ENCODE measurements at regions not wholly inside any gene's neighbourhood (a gene's known extent, or its start where the extent isn't known, plus 50 kb on each side); places are given as distances from the start of the nearest gene placed in this dataset.
A peak's percentile ranks its signal among the peaks of the same experiment; 100 is the strongest.

DNA sequence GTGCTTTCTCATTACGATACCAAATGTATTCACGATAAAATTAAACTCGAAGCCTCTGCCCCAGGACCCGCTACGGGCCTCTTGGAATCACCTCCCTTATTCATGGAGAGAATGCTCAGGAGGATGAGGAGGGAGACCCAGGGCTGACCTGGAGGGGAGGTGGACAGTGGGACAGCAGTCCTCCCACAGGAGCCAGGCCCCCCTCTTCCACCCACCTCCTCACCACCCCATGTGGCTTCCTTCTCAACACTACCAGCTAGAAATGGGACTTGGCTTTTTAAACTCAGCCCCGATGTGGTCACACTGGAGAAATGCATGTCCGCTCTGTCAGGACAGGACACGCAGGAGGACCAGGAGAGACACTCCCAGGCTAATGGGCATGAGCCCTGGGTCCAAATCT lies 147.9 kb upstream of the ID2 start:
- peaks cover 74 to 83% (median 78%) of the 10 kb centered on the region in 10 experiments for H3K4me1 ChIP-seq
- H3K4me2 ChIP-seq = peak overlapping the region; percentile 84 to 97 (median 93)
- H3K4me3 ChIP-seq = peak overlapping the region in 6 of 10 experiments; percentile 11 to 54 (median 33); a peak in 8 of 20 replicates
- peak overlapping the region; percentile 70 to 91 (median 86) for H3K9ac ChIP-seq
- no peaks in the 10 kb centered on the region for H4K20me1 ChIP-seq
- H3K36me3 ChIP-seq = peaks cover 0 to 4% (median 0%) of the 10 kb centered on the region in 11 experiments; a peak in 3 of 22 replicates
- H3K9me3 ChIP-seq (replicated peaks in 1 of 11) = peaks cover 23 to 35% (median 29%) of the 10 kb centered on the region in 11 experiments
- H3K27ac ChIP-seq = peak overlapping the region; percentile 73 to 99 (median 98)
- TF ChIP-seq Cebpa-rat (IDR thresholded peaks at IDR 0.05) = no peak
- no peaks in the 10 kb centered on the region for H3K27me3 ChIP-seq

DNA sequence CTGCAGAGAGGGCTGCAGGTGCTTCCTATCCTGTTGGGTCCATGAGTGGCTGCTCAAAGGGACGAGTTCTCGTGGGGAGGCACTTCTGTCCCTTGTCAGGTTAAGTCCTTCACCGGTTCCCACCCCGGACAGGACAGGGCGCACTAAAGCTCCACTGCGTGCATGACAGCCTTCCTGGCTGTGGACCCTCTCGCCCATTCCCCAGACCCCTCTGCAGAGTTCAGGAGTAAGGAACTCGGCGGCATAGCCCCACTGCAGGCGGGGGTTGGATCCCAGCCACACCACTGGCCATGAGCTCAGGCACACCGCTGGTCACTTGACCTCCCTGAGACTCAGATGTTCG lies 147.5 kb upstream of the ID2 start:
- Histone ChIP-seq H3K36me3 (peaks cover 0 to 4% (median 0%) of the 10 kb centered on the region in 11 experiments; a peak in 3 of 22 replicates), H3K9ac (peak overlapping the region; percentile 70 to 91 (median 86)), H3K27me3 (no peaks in the 10 kb centered on the region), H3K9me3 (replicated peaks in 1 of 11) (peaks cover 23 to 35% (median 29%) of the 10 kb centered on the region in 11 experiments), H3K4me3 (peak overlapping the region in 8 of 10 experiments; percentile 11 to 54 (median 30); a peak in 11 of 20 replicates), H4K20me1 (no peaks in the 10 kb centered on the region), H3K4me1 (peaks cover 74 to 83% (median 78%) of the 10 kb centered on the region in 10 experiments), H3K27ac (peak overlapping the region; percentile 73 to 99 (median 98)), H3K4me2 (peak overlapping the region; percentile 84 to 97 (median 93))
- no peak for TF ChIP-seq Cebpa-rat (IDR thresholded peaks at IDR 0.05)

DNA sequence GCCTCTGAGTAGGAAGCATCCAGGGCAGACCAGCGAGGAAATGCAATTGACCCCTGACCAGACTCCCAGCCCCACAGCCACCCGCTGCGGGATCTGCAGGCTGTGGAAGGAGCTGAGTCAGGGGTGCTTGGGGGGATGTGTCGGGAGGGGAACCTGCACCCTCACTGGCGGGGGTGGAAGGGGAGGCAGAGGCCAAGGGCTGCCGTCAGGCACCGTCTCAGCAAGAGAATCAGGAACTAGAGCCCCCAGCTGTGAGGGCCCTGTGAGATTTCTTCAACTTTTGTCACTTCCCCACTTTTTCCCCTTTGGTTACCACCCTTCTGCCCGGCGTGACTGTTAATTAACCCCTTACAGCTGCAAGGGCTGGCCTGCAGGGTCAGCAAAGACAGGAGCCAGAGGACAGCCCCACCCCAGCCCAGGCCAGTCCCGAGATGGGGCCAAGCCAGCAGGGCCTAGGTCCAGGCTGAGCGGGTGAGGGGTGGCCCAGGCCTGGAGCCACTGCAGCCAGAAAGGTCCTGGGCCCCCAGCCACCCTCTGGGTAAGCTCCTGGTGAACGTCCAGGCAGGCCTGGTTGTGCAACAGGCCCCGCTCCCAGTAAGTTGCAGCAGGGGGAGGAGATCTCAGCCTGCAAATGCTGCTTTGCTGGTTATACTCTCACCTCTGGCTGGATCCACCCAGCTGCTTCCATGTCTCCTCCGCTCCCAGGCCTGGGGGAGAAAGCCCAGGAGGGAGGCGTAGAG lies 147.0 kb upstream of the ID2 start:
- Histone ChIP-seq H3K36me3 (peaks cover 0 to 4% (median 0%) of the 10 kb centered on the region in 11 experiments; a peak in 3 of 22 replicates), H3K4me3 (peak overlapping the region in 9 of 10 experiments; percentile 5 to 56 (median 38); a peak in 14 of 20 replicates), H3K27ac (peak overlapping the region; percentile 73 to 99 (median 98)), H3K9ac (peak overlapping the region; percentile 70 to 91 (median 86)), H3K4me1 (peaks cover 75 to 83% (median 78%) of the 10 kb centered on the region in 10 experiments), H3K9me3 (replicated peaks in 1 of 11) (peaks cover 23 to 34% (median 29%) of the 10 kb centered on the region in 11 experiments), H3K27me3 (no peaks in the 10 kb centered on the region), H4K20me1 (no peaks in the 10 kb centered on the region), H3K4me2 (peak overlapping the region; percentile 84 to 97 (median 93))
- peak; percentile 60 to 95 (median 88); a peak in 20 of 22 replicates for TF ChIP-seq Cebpa-rat (IDR thresholded peaks at IDR 0.05)

DNA sequence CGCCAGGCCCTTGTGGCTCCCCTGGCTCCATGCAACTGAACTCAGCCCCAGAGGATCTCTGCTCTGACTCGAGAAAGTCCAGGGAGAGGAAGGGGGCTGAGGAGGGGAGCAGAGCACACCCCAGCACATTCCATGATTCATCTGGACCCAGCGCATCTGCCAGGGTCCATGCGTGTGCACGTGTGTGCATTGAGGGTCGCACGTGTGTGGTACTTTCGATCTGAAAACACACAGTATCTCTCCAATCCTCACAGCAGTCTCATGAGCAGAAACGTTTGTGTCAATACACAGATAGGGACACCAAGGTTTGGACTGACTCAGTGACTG lies 146.4 kb upstream of the ID2 start:
- H4K20me1 ChIP-seq = no peaks in the 10 kb centered on the region
- peak overlapping the region; percentile 84 to 97 (median 93) for H3K4me2 ChIP-seq
- peaks cover 23 to 30% (median 29%) of the 10 kb centered on the region in 11 experiments for H3K9me3 ChIP-seq (replicated peaks in 1 of 11)
- peak overlapping the region; percentile 70 to 91 (median 86) for H3K9ac ChIP-seq
- H3K27ac ChIP-seq = peak overlapping the region; percentile 73 to 99 (median 98)
- H3K4me1 ChIP-seq = peaks cover 76 to 83% (median 78%) of the 10 kb centered on the region in 10 experiments
- TF ChIP-seq Cebpa-rat (IDR thresholded peaks at IDR 0.05) = no peak
- H3K27me3 ChIP-seq = no peaks in the 10 kb centered on the region
- H3K4me3 ChIP-seq = peak overlapping the region in 8 of 10 experiments; percentile 5 to 56 (median 38); a peak in 12 of 20 replicates
- H3K36me3 ChIP-seq = peaks cover 0 to 4% (median 0%) of the 10 kb centered on the region in 11 experiments; a peak in 3 of 22 replicates

DNA sequence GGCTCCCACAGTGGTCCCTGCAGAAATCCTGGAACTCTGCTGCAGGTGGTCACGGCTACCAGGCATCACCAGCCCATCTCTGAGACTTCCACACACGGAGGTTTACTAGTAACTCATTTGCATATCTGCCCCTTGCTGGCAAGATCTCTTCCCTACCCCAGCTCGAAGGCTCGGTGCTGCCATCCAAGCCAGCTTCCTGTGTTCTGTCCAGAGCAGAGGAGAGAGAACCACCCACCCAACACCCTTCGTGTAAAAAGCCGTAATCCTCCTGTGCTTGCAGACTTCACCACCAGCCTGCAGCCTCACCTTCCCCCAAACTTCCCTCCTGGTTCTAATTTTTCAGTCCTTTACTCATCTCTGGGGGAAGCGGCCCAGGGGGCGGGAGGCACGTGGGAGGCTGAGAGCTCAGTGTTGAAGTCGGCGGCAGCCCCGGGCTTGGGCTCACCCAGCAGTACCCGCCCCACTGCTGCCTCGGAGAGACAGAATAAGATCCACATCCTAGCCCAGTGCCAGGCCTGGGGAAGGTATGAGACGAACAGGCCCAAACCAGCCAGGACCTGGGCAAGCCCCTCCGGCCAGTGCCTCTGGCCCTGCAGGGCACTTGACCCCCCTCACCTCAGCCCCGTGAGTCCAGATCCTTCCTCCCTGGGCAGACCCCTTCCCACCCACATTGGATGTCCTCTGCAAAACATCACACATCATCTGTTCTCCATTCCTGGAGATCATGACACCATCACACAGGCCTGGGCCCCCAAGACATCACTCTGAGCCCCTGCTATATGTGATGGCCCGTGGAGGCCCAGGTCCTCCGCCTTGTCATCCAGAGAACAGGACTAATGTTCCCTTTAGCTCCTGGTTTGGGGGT lies 145.8 kb upstream of the ID2 start:
- peaks cover 20 to 24% (median 23%) of the 10 kb centered on the region in 11 experiments for H3K9me3 ChIP-seq (replicated peaks in 1 of 11)
- peak overlapping the region; percentile 70 to 91 (median 86); a peak in 21 of 22 replicates for H3K9ac ChIP-seq
- H3K27ac ChIP-seq = peak overlapping the region; percentile 73 to 99 (median 98)
- H4K20me1 ChIP-seq = no peaks in the 10 kb centered on the region
- no peak for TF ChIP-seq Cebpa-rat (IDR thresholded peaks at IDR 0.05)
- H3K4me2 ChIP-seq = peak overlapping the region; percentile 84 to 97 (median 93)
- H3K27me3 ChIP-seq = no peaks in the 10 kb centered on the region
- H3K36me3 ChIP-seq = peaks cover 0 to 4% (median 0%) of the 10 kb centered on the region in 11 experiments; a peak in 3 of 22 replicates
- peak overlapping the region in 5 of 10 experiments; percentile 33 to 56 (median 38); a peak in 4 of 20 replicates for H3K4me3 ChIP-seq
- H3K4me1 ChIP-seq = peaks cover 82 to 85% (median 84%) of the 10 kb centered on the region in 10 experiments

DNA sequence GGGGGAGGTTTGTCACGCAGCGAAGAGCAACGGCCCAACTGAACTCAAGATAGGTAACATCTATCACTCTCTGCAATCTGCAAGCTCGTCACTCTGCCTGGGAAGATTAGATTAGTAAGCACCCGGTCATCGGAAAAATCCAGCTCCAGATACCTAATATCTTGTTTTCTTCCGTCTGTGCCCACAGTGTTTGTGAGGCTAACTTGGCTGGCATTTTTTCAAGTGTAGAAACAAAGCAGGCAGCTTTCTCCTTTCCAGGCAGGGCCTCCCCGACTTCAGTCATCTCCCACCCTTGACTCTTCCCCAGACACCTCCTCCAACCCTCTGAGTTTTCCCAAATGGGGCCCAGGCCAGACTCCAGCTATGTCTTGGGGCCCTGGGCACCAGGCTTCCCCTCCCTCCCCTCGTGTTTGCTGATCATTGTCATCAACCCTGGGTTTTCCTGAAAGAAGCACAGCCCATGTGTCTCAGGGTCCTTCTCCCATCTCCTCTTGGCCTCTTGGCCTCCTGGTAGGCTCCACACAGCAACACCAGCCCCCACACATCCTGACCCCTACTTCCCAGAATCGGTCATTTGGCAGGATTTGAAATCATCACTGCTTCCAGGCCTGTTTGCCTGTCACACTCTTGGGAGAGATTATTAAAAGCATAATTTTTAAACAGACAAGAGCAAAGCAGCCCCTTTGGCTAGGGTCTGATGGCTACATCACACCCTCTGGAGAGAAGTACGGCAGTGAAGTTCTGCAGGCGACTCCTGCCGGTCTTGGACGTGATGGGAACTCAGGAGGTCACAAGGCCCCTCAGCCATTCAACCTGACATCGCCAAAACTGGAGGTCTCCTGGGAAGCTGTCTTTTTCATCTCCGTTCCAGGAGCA lies 144.9 kb upstream of the ID2 start:
- Histone ChIP-seq H3K27me3 (no peaks in the 10 kb centered on the region), H3K27ac (peak overlapping the region; percentile 73 to 99 (median 98)), H3K36me3 (0 out of 22 replicates have a peak, but pooled peaks cover 0 to 4% (median 0%) of the 10 kb centered on the region in 11 experiments), H3K9ac (peak overlapping the region; percentile 70 to 91 (median 86); a peak in 20 of 22 replicates), H3K4me3 (no peak overlapping the region; a peak in 2 of 20 replicates), H3K4me1 (peaks cover 91 to 94% (median 93%) of the 10 kb centered on the region in 10 experiments), H3K4me2 (peak overlapping the region; percentile 84 to 97 (median 93)), H4K20me1 (no peaks in the 10 kb centered on the region), H3K9me3 (replicated peaks in 1 of 11) (peaks cover 11 to 16% (median 14%) of the 10 kb centered on the region in 11 experiments)
- TF ChIP-seq Cebpa-rat (IDR thresholded peaks at IDR 0.05) = no peak

DNA sequence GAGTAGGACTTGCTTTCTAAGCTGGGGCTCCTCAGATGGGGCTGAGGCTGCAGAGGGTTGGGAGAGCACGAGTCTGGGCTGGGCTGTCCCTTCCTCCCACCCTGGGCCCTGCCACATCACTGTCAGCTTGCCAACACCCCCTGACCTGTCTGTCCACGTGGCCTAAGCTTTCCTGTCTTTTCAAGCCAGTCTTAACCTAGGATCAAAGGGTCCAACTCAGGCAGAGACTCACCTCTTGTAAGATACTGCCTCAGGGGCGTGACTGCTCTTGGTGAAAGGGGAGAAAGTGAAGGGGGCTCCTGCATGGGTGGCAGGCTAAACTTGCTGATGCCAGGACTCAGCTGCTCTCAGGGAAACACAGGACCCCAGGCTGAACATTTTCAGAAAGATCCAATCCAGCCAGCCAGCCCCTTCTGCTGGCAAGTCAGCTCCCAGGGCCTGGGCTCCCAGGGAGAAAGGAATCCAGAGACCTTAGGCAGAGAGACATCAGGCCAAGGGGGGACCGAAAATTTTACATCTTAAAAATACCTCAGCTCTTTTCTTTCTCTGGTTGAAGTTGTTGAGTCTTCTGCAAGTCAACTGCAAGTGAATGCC lies 144.2 kb upstream of the ID2 start:
- Histone ChIP-seq H3K9me3 (replicated peaks in 1 of 11) (peaks cover 4 to 8% (median 7%) of the 10 kb centered on the region in 11 experiments; a peak in 18 of 22 replicates), H3K9ac (peak overlapping the region; percentile 70 to 91 (median 86); a peak in 21 of 22 replicates), H3K27me3 (no peaks in the 10 kb centered on the region), H3K4me2 (peak overlapping the region; percentile 84 to 97 (median 93)), H4K20me1 (no peaks in the 10 kb centered on the region), H3K4me1 (peaks cover 98 to 100% (median 100%) of the 10 kb centered on the region in 10 experiments), H3K36me3 (no peaks in the 10 kb centered on the region), H3K4me3 (peak overlapping the region in 1 of 10 experiments; percentile 6; a peak in 1 of 20 replicates), H3K27ac (peak overlapping the region; percentile 73 to 99 (median 98); a peak in 21 of 22 replicates)
- TF ChIP-seq Cebpa-rat (IDR thresholded peaks at IDR 0.05) = no peak

Data from BLaER1 treated with 17β-estradiol and CSF1 and Interleukin-3, amounts not matched to agents 10 nM and 100 nM (cell line).